ENCODE measurements at regions not wholly inside any gene's neighbourhood (a gene's known extent, or its start where the extent isn't known, plus 50 kb on each side); places are given as distances from the start of the nearest gene placed in this dataset.

DNA sequence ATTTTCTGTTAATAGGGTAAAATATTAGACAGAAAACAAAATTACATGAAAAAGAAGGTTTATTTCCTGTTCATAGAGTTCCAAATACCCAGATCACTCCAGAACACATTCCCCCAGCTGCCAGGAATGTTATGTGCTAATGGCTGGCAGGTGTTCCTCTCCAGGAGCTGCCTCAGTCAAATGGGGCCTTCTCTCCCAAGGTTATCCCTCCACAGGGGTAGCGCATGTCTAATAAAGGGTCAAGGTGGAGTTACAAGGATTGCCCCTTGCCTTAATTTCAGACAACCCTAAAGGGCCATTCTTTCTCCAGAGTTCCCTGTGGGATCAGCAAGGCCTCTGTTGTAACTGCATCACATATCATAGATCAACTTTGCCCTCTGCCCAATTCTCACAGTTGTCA is 148.6 kb upstream of the PLPPR1 start:
- Mint-ChIP-seq H3K4me3 (no peak overlapping the region), H3K27me3 (ENCODE audit: low read depth) (no peaks in the 10 kb centered on the region), H3K36me3 (no peaks in the 10 kb centered on the region), H3K9me3 (no peaks in the 10 kb centered on the region), H3K27ac (no peak overlapping the region), H3K4me1 (no peaks in the 10 kb centered on the region)
- no peak for DNase-seq (ENCODE audit: low spot score in 2 of 2, unreplicated experiment in 2 of 2)
- TF ChIP-seq, protein P1, sequence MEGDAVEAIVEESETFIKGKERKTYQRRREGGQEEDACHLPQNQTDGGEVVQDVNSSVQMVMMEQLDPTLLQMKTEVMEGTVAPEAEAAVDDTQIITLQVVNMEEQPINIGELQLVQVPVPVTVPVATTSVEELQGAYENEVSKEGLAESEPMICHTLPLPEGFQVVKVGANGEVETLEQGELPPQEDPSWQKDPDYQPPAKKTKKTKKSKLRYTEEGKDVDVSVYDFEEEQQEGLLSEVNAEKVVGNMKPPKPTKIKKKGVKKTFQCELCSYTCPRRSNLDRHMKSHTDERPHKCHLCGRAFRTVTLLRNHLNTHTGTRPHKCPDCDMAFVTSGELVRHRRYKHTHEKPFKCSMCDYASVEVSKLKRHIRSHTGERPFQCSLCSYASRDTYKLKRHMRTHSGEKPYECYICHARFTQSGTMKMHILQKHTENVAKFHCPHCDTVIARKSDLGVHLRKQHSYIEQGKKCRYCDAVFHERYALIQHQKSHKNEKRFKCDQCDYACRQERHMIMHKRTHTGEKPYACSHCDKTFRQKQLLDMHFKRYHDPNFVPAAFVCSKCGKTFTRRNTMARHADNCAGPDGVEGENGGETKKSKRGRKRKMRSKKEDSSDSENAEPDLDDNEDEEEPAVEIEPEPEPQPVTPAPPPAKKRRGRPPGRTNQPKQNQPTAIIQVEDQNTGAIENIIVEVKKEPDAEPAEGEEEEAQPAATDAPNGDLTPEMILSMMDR (IDR thresholded peaks at IDR 0.05; ENCODE audit: unreplicated experiment) = no peak

DNA sequence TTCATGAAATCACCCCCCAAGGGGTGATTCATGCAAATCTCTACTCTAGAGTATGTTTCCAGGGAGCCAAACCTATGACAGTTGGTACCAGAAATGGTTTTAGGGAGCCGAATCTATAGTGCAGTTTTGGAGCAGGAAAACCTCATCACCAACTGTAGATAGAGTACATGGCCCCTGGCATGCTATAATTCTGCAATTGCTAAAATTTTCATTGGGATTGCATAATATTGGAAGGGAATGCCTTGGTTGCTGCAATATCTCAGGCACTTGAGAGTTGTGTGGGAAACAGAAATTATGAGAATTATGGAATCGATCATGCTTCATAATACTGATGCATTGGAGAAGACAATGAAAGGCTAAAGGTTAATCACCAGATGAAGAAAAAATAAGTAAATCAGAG is 148.2 kb upstream of the PLPPR1 start:
- Mint-ChIP-seq H3K4me3 (no peak overlapping the region), H3K27ac (no peak overlapping the region), H3K36me3 (no peaks in the 10 kb centered on the region), H3K9me3 (no peaks in the 10 kb centered on the region), H3K4me1 (no peaks in the 10 kb centered on the region), H3K27me3 (ENCODE audit: low read depth) (no peaks in the 10 kb centered on the region)
- TF ChIP-seq, protein P1 (IDR thresholded peaks at IDR 0.05; ENCODE audit: unreplicated experiment) = no peak
- no peak for DNase-seq (ENCODE audit: low spot score in 2 of 2, unreplicated experiment in 2 of 2)

DNA sequence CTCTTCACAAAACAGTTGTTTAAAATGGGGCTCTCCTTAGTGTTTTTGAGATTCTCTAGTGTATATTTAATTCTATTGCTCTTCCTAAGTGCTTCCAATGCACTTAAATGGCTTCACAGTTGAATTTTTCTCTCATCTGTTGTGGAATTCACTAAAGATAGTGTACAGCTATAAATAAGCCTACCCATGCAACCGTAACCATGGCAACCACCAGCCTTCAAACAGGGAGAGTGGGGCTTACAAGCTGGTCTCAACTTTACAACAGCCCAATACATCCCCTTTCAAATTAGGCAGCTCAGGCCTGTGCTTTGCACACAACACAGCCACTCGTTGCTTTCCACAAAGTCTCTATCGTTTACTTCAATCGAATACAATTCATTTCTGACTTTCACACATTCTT is 144.0 kb upstream of the PLPPR1 start:
- TF ChIP-seq, protein P1 (IDR thresholded peaks at IDR 0.05; ENCODE audit: unreplicated experiment) = no peak
- Mint-ChIP-seq H3K4me1 (no peaks in the 10 kb centered on the region), H3K27me3 (ENCODE audit: low read depth) (no peaks in the 10 kb centered on the region), H3K36me3 (no peaks in the 10 kb centered on the region), H3K4me3 (no peak overlapping the region), H3K27ac (no peak overlapping the region), H3K9me3 (peaks cover 4% of the 10 kb centered on the region)
- DNase-seq (ENCODE audit: low spot score in 2 of 2, unreplicated experiment in 2 of 2) = no peak

DNA sequence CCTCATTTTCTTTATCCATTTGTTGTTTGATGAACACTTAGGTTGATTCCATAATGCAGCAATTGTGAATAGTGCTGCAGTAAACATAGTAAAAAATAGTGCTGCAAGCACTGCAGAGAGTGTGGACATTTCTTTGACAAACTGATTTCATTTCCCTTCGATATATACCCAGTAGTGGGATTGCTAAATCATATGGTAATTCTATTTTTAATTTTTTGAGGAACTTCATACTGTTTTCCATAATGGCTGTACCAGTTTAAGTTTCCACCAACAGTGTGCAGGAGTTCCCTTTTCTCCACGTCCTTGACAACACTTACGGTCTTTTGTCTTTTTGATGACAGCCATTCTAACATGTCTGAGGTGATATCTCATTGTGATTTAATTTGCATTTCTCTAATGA is 138.2 kb upstream of the PLPPR1 start:
- H3K4me1 Mint-ChIP-seq = no peaks in the 10 kb centered on the region
- no peak overlapping the region for H3K27ac Mint-ChIP-seq
- H3K36me3 Mint-ChIP-seq = no peaks in the 10 kb centered on the region
- no peak overlapping the region for H3K4me3 Mint-ChIP-seq
- peaks cover 4% of the 10 kb centered on the region for H3K9me3 Mint-ChIP-seq
- no peak for DNase-seq (ENCODE audit: low spot score in 2 of 2, unreplicated experiment in 2 of 2)
- TF ChIP-seq, protein P1 (IDR thresholded peaks at IDR 0.05; ENCODE audit: unreplicated experiment) = no peak
- peaks cover under 1% of the 10 kb centered on the region for H3K27me3 Mint-ChIP-seq (ENCODE audit: low read depth)

DNA sequence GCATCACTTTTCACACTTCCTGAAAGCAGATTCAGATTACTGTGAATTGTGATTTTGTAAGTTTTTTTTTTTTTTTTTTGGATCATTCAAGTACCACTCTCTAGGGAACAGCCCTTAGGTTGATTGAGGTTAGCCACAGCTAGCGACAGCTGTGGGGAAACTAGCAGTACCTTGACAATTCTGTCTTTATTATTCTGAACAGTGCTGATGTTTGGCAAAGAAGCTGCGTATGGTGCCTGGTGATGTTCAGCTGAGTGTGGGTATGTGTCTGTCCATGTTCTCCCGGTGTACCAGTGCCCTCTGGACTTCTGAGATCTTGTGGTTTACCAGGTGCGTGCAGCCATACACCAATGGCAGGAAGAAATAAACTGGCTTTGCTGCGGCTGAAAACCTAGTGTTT is 117.3 kb upstream of the PLPPR1 start:
- Mint-ChIP-seq H3K9me3 (no peaks in the 10 kb centered on the region), H3K27me3 (ENCODE audit: low read depth) (peaks cover 16% of the 10 kb centered on the region), H3K4me3 (no peak overlapping the region), H3K36me3 (no peaks in the 10 kb centered on the region), H3K27ac (no peak overlapping the region), H3K4me1 (no peaks in the 10 kb centered on the region)
- TF ChIP-seq, protein P1 (IDR thresholded peaks at IDR 0.05; ENCODE audit: unreplicated experiment) = no peak
- DNase-seq (ENCODE audit: low spot score in 2 of 2, unreplicated experiment in 2 of 2) = no peak

DNA sequence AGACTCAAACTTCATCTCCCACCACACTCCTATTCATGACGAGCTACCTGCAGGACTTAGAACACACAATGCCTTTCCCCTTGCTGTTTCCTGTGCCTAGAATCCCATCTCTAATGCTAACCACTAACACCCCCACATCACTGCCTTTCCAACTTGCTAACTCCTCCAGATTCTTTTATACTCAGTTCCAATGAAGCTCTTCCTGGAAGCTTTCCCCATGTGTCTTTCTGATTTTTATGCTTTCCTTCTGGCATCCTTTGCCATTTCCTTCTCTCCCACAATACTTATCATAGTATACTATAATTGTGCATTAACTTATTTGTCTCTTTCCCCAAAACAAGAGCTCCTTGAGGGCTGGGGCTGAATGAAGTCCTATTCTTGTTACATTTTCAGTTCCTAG is 115.3 kb upstream of the PLPPR1 start:
- Mint-ChIP-seq H3K4me3 (no peak overlapping the region), H3K36me3 (no peaks in the 10 kb centered on the region), H3K4me1 (no peaks in the 10 kb centered on the region), H3K27ac (no peak overlapping the region), H3K9me3 (no peaks in the 10 kb centered on the region), H3K27me3 (ENCODE audit: low read depth) (peaks cover 12% of the 10 kb centered on the region)
- no peak for DNase-seq (ENCODE audit: low spot score in 2 of 2, unreplicated experiment in 2 of 2)
- TF ChIP-seq, protein P1 (IDR thresholded peaks at IDR 0.05; ENCODE audit: unreplicated experiment) = no peak

Measured in mesothelial cell of epicardium (in vitro differentiated cells).